ENCODE measurements at regions not wholly inside any gene's neighbourhood (a gene's known extent, or its start where the extent isn't known, plus 50 kb on each side); places are given as distances from the start of the nearest gene placed in this dataset.

GRCh38 chr5:174825587-174825986, 101.2 kb downstream of the MSX2 start:
- TF ChIP-seq, protein P1, sequence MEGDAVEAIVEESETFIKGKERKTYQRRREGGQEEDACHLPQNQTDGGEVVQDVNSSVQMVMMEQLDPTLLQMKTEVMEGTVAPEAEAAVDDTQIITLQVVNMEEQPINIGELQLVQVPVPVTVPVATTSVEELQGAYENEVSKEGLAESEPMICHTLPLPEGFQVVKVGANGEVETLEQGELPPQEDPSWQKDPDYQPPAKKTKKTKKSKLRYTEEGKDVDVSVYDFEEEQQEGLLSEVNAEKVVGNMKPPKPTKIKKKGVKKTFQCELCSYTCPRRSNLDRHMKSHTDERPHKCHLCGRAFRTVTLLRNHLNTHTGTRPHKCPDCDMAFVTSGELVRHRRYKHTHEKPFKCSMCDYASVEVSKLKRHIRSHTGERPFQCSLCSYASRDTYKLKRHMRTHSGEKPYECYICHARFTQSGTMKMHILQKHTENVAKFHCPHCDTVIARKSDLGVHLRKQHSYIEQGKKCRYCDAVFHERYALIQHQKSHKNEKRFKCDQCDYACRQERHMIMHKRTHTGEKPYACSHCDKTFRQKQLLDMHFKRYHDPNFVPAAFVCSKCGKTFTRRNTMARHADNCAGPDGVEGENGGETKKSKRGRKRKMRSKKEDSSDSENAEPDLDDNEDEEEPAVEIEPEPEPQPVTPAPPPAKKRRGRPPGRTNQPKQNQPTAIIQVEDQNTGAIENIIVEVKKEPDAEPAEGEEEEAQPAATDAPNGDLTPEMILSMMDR (IDR thresholded peaks at IDR 0.05; ENCODE audit: low read depth, low read length), result no peak
- no peak for DNase-seq
- H3K27ac ChIP-seq, result no peak overlapping the region
- no peaks in the 10 kb centered on the region for H3K36me3 ChIP-seq
- H3K9me3 ChIP-seq (ENCODE audit: severe bottlenecking), result no peaks in the 10 kb centered on the region
- H3K27me3 ChIP-seq (ENCODE audit: insufficient read depth, low read depth, severe bottlenecking), result peaks cover 85% of the 10 kb centered on the region
- H3K4me3 ChIP-seq (ENCODE audit: low read depth, low read length), result no peak overlapping the region

DNA sequence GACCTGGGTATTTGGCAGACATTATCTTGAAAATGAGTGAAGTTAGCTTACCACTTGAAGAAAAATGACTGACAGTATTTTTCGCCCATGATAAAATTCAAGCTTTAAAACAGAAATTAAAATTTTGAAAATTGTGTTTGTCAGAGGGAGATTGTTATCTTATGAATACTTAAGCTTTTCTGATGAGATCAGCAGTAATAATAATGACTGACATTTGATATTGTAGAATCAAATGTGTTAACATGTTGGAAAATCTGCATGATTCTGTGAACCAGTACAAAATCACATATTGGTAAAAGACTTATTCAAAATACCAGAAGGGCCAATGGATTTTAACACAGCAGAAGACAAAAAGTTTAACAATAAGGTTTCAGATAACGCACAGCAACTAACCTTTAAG, 94.0 kb downstream of the MSX2 start:
- Histone ChIP-seq H3K9me3 (ENCODE audit: severe bottlenecking) (no peaks in the 10 kb centered on the region), H3K4me3 (ENCODE audit: low read depth, low read length) (no peak overlapping the region), H3K36me3 (no peaks in the 10 kb centered on the region), H3K27me3 (ENCODE audit: insufficient read depth, low read depth, severe bottlenecking) (peaks cover 46% of the 10 kb centered on the region), H3K27ac (no peak overlapping the region)
- TF ChIP-seq, protein P1 (IDR thresholded peaks at IDR 0.05; ENCODE audit: low read depth, low read length), result no peak
- no peak for DNase-seq

GRCh38 chr5:174817610-174818009, 93.2 kb downstream of the MSX2 start:
- DNase-seq, result no peak
- Histone ChIP-seq H3K4me3 (ENCODE audit: low read depth, low read length) (no peak overlapping the region), H3K27ac (no peak overlapping the region), H3K9me3 (ENCODE audit: severe bottlenecking) (no peaks in the 10 kb centered on the region), H3K36me3 (no peaks in the 10 kb centered on the region), H3K27me3 (ENCODE audit: insufficient read depth, low read depth, severe bottlenecking) (peaks cover 38% of the 10 kb centered on the region)
- TF ChIP-seq, protein P1 (IDR thresholded peaks at IDR 0.05; ENCODE audit: low read depth, low read length), result no peak

DNA sequence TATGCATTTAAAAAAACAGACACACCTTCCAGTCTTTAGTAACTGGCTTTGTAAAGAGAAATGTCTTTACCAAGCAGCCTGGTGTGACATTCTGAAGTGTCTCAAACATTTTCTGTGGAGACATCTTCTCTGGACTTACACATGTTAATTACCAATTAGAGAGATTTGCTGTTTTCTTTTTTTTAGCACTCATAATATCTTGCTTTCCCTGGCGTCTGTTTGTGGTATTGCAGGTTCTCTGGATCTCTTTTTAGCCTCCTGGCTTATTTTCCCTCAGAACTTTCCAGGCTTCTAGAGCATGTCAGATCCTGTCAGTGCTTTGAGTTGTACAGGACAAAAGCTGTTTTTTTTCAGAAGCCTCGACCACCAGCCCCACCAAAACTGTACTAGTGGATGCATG, 92.5 kb downstream of the MSX2 start:
- Histone ChIP-seq H3K27ac (no peak overlapping the region), H3K9me3 (ENCODE audit: severe bottlenecking) (no peaks in the 10 kb centered on the region), H3K27me3 (ENCODE audit: insufficient read depth, low read depth, severe bottlenecking) (peaks cover 31% of the 10 kb centered on the region), H3K4me3 (ENCODE audit: low read depth, low read length) (no peak overlapping the region), H3K36me3 (no peaks in the 10 kb centered on the region)
- no peak for DNase-seq
- TF ChIP-seq, protein P1 (IDR thresholded peaks at IDR 0.05; ENCODE audit: low read depth, low read length), result 0 out of 2 replicates have a peak, but pooled peaks have one; percentile 10

GRCh38 chr5:174811438-174811837, 87.1 kb downstream of the MSX2 start:
- Histone ChIP-seq H3K9me3 (ENCODE audit: severe bottlenecking) (no peaks in the 10 kb centered on the region), H3K27me3 (ENCODE audit: insufficient read depth, low read depth, severe bottlenecking) (peaks cover 44% of the 10 kb centered on the region), H3K4me3 (ENCODE audit: low read depth, low read length) (no peak overlapping the region), H3K36me3 (no peaks in the 10 kb centered on the region), H3K27ac (no peak overlapping the region)
- TF ChIP-seq, protein P1 (IDR thresholded peaks at IDR 0.05; ENCODE audit: low read depth, low read length), result no peak
- DNase-seq, result no peak

GRCh38 chr5:174810796-174811195, 86.4 kb downstream of the MSX2 start:
- H3K36me3 ChIP-seq, result no peaks in the 10 kb centered on the region

More at GRCh38 chr5:174810796-174811195, 86.4 kb downstream of the MSX2 start:
- TF ChIP-seq, protein P1 (IDR thresholded peaks at IDR 0.05; ENCODE audit: low read depth, low read length), result no peak
- Histone ChIP-seq H3K27ac (no peak overlapping the region), H3K27me3 (ENCODE audit: insufficient read depth, low read depth, severe bottlenecking) (peaks cover 49% of the 10 kb centered on the region), H3K9me3 (ENCODE audit: severe bottlenecking) (no peaks in the 10 kb centered on the region), H3K4me3 (ENCODE audit: low read depth, low read length) (no peak overlapping the region)
- DNase-seq, result no peak
